HEK293 (cell line): ENCODE measurements at regions not wholly inside any gene's neighbourhood (a gene's known extent, or its start where the extent isn't known, plus 50 kb on each side); places are given as distances from the start of the nearest gene placed in this dataset.

Source experiments
- CTCF ChIA-PET: fragments of 350-600 bp; formaldehyde crosslinking; extraction: SDS; loops from one replicate; lab custom pipeline; 2021; ENCODE audit warnings: antibody characterized with exemption; lab: Yijun Ruan, JAX
- POLR2A ChIA-PET: fragments of 300-600 bp; formaldehyde crosslinking; extraction: SDS; loops from one replicate; lab custom pipeline; 2020; ENCODE audit warnings: antibody characterized with exemption, inconsistent platforms; lab: Yijun Ruan, JAX
- H3K27ac ChIP-seq: fragments of 200-500 bp; sonication (Bioruptor generic); 2 replicates; pipeline ENCODE4 v1.5.1; 2014; ENCODE audit warnings: low read depth, low read length, control low read depth, inconsistent platforms; ENCODE audit errors: extremely low read depth
- H3K36me3 ChIP-seq, 2 experiments: fragments of 200-500 bp in 1 of 2; sonication (Bioruptor generic) in 1 of 2; 1 replicate in 1 of 2; 2 replicates in 1 of 2; pipeline ENCODE4 v1.5.1; 2014 to 2017; ENCODE audit warnings: inconsistent platforms in 2 of 2, low read length in 2 of 2; ENCODE audit not compliant: control insufficient read depth in 2 of 2, insufficient read depth in 1 of 2
- H3K4me1 ChIP-seq: fragments of 200-500 bp; sonication (Bioruptor generic); 2 replicates; pipeline ENCODE4 v1.5.1; 2014; ENCODE audit warnings: mild to moderate bottlenecking, low read length, inconsistent platforms; ENCODE audit not compliant: control insufficient read depth, insufficient read depth
- H3K4me3 ChIP-seq: 2 replicates; pipeline ENCODE4 v1.5.1; 2011; ENCODE audit warnings: low read depth, mild to moderate bottlenecking, control low read depth, low read length, moderate library complexity
- H3K9me3 ChIP-seq: fragments of 200-500 bp; sonication (Bioruptor generic); 2 replicates; pipeline ENCODE4 v1.5.1; 2014; ENCODE audit warnings: low read depth, low read length, inconsistent platforms; ENCODE audit not compliant: control insufficient read depth, insufficient read depth
- GFI1B ChIP-seq: fragments of 450-650 bp; formaldehyde crosslinking; IDR thresholded peaks from 2 replicates; pipeline ENCODE4 v1.5.1; 2016; ENCODE audit warnings: missing biosample characterization, missing genetic modification characterization
- REPIN1 ChIP-seq: fragments of 450-650 bp; formaldehyde crosslinking; IDR thresholded peaks from 2 replicates; pipeline ENCODE4 v1.5.1; 2017; ENCODE audit warnings: missing biosample characterization, missing genetic modification characterization, low read depth
- ZNF133 ChIP-seq: fragments of 450-650 bp; formaldehyde crosslinking; IDR thresholded peaks from 2 replicates; pipeline ENCODE4 v1.5.1; 2016; ENCODE audit warnings: missing biosample characterization, missing genetic modification characterization
- ZNF16 ChIP-seq: fragments of 450-650 bp; formaldehyde crosslinking; IDR thresholded peaks from 2 replicates; pipeline ENCODE4 v1.5.1; 2016; ENCODE audit warnings: low read depth, missing biosample characterization, missing genetic modification characterization
- ZNF266 ChIP-seq: fragments of 450-650 bp; formaldehyde crosslinking; IDR thresholded peaks from 2 replicates; pipeline ENCODE4 v1.5.1; 2016; ENCODE audit warnings: missing biosample characterization, missing genetic modification characterization, low read depth
- ZNF501 ChIP-seq: fragments of 450-650 bp; formaldehyde crosslinking; IDR thresholded peaks from 2 replicates; pipeline ENCODE4 v1.5.1; 2016; ENCODE audit warnings: missing biosample characterization, missing genetic modification characterization
- ZNF529 ChIP-seq: fragments of 450-650 bp; formaldehyde crosslinking; IDR thresholded peaks from 2 replicates; pipeline ENCODE4 v1.5.1; 2017; ENCODE audit warnings: missing genetic modification characterization, missing biosample characterization; ENCODE audit not compliant: insufficient replicate concordance
- ZNF548 ChIP-seq: fragments of 450-650 bp; formaldehyde crosslinking; IDR thresholded peaks from 2 replicates; pipeline ENCODE4 v1.5.1; 2016; ENCODE audit warnings: missing biosample characterization, missing genetic modification characterization
- ZNF624 ChIP-seq: fragments of 450-650 bp; formaldehyde crosslinking; IDR thresholded peaks from 2 replicates; pipeline ENCODE4 v1.5.1; 2017; ENCODE audit warnings: missing biosample characterization, missing genetic modification characterization
- ZNF76 ChIP-seq: fragments of 450-650 bp; formaldehyde crosslinking; IDR thresholded peaks from 2 replicates; pipeline ENCODE4; 2016; ENCODE audit warnings: low read depth, missing biosample characterization, missing genetic modification characterization, borderline replicate concordance
- TF ChIP-seq, protein P1 (sequence below): fragments of 450-650 bp; formaldehyde crosslinking; conservative IDR thresholded peaks from 2 replicates; pipeline ENCODE4 v1.5.1; 2016; ENCODE audit warnings: low read depth, missing biosample characterization, missing genetic modification characterization
- TF ChIP-seq, protein P2 (sequence below): fragments of 450-650 bp; formaldehyde crosslinking; IDR thresholded peaks from 2 replicates; pipeline ENCODE4 v1.5.1; 2016; ENCODE audit warnings: missing biosample characterization, missing genetic modification characterization, borderline replicate concordance

DNA sequence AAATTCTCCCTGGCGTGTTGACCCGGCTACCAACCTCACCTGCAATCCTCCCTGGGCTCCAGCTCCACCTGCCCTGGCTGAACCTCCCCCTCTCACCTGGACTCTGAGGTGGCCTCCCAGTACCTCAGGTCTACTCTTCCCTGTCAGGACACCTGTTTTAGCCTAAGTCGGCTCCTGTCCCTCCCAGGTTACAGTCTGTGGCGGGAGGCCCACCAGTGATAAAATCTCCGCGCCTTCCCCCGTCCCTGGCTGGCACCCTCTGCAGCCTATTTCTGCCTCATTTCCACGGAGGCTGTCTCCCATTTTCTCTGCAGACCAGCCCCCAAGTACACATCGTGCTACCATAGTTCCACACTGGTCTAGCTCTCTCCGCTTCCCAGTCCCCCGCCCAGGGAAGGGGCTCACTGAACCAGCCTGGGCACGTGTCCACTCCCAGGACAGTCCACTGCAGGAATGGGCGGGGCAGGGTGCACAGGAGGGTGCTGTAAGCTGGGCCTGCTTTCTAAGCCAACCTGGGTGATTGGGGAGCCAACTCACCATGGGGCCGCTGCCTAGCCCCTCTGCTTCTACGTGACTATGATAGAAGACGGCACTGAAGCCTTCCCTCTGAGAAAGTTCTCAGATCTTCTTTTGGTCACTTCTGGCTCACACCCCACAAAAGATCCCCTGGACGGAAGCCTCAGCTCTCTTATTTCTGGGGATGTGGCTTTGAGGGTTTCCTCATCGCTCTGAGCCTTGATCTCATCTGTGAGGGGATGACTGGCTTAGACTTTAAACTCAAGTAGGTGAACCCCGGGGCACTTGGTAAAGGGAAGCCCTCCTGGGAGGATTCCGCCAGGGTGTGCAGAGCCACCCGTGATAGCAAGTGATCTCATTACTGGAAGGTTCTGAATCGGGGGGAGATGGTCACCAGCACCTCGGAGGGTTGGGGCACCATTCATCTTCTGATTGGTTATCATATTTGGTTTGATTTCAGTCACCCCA is 96.6 kb downstream of the NSMCE3 start (continued):
- TF ChIP-seq, protein P1, sequence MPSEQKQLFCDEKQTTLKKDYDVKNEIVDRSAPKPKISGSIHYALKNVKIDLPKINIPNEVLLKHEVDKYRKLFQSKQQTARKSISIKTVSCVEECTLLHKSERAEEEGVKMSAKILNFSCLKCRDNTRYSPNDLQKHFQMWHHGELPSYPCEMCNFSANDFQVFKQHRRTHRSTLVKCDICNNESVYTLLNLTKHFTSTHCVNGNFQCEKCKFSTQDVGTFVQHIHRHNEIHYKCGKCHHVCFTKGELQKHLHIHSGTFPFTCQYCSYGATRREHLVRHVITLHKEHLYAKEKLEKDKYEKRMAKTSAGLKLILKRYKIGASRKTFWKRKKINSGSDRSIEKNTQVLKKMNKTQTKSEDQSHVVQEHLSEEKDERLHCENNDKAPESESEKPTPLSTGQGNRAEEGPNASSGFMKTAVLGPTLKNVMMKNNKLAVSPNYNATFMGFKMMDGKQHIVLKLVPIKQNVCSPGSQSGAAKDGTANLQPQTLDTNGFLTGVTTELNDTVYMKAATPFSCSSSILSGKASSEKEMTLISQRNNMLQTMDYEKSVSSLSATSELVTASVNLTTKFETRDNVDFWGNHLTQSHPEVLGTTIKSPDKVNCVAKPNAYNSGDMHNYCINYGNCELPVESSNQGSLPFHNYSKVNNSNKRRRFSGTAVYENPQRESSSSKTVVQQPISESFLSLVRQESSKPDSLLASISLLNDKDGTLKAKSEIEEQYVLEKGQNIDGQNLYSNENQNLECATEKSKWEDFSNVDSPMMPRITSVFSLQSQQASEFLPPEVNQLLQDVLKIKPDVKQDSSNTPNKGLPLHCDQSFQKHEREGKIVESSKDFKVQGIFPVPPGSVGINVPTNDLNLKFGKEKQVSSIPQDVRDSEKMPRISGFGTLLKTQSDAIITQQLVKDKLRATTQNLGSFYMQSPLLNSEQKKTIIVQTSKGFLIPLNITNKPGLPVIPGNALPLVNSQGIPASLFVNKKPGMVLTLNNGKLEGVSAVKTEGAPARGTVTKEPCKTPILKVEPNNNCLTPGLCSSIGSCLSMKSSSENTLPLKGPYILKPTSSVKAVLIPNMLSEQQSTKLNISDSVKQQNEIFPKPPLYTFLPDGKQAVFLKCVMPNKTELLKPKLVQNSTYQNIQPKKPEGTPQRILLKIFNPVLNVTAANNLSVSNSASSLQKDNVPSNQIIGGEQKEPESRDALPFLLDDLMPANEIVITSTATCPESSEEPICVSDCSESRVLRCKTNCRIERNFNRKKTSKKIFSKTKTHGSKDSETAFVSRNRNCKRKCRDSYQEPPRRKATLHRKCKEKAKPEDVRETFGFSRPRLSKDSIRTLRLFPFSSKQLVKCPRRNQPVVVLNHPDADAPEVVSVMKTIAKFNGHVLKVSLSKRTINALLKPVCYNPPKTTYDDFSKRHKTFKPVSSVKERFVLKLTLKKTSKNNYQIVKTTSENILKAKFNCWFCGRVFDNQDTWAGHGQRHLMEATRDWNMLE (tag by site-specific recombination): no peak
- no peak for TF ChIP-seq ZNF529
- TF ChIP-seq, all 188 proteins: peak for 0

DNA sequence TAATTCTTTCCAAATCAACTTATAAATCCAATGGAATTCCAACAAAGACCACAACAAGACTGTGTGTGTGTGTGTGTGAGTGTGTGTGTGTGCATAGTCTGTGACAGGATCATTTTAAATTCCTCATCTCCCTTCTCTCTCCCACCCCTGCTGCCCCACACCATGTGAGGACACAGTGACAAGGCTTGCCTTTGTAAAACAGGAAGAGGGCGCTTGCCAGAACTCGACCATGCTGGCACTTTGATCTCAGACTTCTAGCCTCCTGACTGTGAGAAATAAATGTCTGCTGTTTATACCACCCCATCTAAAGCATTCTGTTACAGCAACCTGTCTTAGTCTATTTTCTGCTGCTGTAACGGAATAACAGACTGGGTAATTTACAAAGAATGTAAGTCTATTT is 99.1 kb downstream of the NSMCE3 start:
- ChIA-PET POLR2A (no interaction called here), CTCF (interaction anchor here (0.7 kb wide), 1 partner anchor 105 kb away, joined by 3 read pairs; no protein-coding TSS in a partner anchor)
- H3K4me3 ChIP-seq: no peak overlapping the region
- H3K27ac ChIP-seq: no peak overlapping the region
- no peak for TF ChIP-seq ZNF16
- no peak for TF ChIP-seq ZNF133 (tag by site-specific recombination)
- TF ChIP-seq ZNF266 (tag by site-specific recombination): no peak
- no peak for TF ChIP-seq ZNF76 (tag by site-specific recombination)
- no peak for TF ChIP-seq ZNF501 (tag by site-specific recombination)
- TF ChIP-seq ZNF624 (tag by site-specific recombination): no peak
- no peak for TF ChIP-seq GFI1B (tag by site-specific recombination)
- no peak for TF ChIP-seq REPIN1
- TF ChIP-seq, protein P2, sequence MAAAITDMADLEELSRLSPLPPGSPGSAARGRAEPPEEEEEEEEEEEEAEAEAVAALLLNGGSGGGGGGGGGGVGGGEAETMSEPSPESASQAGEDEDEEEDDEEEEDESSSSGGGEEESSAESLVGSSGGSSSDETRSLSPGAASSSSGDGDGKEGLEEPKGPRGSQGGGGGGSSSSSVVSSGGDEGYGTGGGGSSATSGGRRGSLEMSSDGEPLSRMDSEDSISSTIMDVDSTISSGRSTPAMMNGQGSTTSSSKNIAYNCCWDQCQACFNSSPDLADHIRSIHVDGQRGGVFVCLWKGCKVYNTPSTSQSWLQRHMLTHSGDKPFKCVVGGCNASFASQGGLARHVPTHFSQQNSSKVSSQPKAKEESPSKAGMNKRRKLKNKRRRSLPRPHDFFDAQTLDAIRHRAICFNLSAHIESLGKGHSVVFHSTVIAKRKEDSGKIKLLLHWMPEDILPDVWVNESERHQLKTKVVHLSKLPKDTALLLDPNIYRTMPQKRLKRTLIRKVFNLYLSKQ (tag by site-specific recombination): no peak
- TF ChIP-seq ZNF548 (tag by site-specific recombination): no peak
- H3K9me3 ChIP-seq: no peaks in the 10 kb centered on the region
- H3K36me3 ChIP-seq: no peaks in the 10 kb centered on the region
- no peaks in the 10 kb centered on the region for H3K4me1 ChIP-seq
